Fibroblast of skin of abdomen (primary cell): ENCODE measurements at regions not wholly inside any gene's neighbourhood (a gene's known extent, or its start where the extent isn't known, plus 50 kb on each side); places are given as distances from the start of the nearest gene placed in this dataset.

Experiments used
- DNase-seq: peaks from one replicate; pipeline ENCODE4 v3.0.0-alpha.2; 2013

DNA sequence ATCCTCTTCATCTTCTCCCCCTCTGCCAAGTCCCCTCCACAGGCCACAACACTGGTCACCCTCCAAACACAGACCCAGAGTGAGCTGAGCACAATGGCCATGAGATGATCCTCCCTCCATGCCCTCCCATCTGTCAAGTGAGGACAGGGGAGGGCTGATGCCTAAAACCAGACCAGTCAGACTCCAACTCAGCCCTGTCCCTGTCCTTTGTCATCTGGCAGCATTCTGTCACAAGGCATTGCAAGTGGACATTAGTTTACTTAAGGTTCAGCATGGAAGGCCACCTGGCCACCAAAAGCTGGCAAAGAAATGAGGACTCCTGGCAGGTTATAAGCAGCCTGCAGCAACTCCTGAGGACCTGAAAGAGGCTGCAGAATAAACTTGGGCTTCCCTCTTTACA, 136.2 kb upstream of the SLC30A5 start:
- no peak for DNase-seq

DNA sequence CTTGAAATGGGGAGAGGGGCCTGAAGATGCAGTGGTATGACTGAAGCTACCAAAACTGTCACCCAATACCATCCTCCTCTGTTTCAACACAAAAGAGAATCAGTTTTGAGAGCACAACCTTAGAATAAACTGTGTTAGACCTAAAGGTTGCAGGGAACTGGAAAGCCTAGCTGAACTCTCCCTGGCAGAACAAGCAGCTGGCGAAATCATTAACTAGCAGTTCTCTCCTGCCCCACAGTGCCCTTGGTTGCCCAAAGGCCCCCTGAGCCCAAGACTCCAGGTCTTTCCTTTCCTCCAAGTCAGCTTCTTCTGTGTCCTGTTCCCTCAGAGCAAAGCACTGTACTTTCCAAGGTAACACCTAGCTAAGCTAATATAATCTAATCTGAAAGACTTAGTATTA, 135.4 kb upstream of the SLC30A5 start:
- no peak for DNase-seq

DNA sequence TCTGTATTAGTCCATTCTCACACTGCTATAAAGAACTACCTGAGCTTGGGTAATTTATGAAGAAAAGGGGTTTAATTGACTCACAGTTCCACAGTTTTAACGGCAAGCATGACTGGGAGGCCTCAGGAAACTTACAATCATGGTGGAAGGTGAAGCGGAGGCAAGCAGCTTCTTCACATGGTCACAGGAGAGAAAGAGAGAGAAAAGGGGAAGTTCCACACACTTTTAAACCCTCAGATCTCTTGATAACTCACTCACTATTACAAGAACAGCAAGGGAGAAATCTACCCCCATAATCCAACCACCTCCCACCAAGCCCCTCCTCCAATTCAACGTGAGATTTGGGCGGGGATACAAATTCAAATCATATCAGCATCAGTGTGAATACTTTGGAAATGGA, 133.4 kb upstream of the SLC30A5 start:
- no peak for DNase-seq

DNA sequence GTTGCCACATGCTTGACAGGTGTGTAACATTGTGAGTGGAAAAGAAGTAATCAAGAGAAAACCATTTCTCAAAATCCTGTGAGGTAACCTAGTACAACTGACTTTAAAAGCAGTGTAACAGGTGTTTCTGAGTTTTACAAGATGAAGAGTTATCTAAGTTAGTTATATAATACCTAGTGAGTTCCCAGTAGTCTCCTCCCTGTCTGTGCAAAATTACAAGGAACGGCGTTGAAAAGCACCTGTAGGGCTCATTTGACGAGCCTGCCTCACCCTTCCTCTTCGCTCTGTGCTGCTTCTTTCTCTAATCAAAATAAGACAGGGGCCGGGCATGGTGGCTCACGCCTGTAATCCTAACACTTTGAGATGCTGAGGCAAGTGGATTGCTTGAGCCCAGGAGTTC, 132.9 kb upstream of the SLC30A5 start:
- DNase-seq, result no peak

DNA sequence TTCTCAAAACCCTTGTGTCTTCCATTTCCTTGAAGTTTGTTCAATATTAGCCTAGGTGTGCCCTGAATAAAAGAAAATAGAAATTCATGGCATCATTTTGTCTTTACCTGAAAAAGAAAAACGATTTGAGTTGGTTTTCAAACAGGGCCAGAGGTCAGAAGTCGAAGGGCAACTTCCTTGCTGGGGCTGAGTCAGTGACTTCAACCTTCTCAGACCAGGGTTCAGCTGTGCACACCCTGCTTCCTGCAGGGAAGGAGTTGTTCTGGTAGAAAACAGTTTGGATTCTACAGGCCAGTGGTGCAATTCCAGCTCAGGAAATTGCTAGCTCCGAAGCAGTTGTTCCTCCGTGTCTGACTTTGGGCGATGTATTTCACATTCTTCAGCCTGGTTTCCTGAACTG, 132.1 kb upstream of the SLC30A5 start:
- DNase-seq, result no peak

DNA sequence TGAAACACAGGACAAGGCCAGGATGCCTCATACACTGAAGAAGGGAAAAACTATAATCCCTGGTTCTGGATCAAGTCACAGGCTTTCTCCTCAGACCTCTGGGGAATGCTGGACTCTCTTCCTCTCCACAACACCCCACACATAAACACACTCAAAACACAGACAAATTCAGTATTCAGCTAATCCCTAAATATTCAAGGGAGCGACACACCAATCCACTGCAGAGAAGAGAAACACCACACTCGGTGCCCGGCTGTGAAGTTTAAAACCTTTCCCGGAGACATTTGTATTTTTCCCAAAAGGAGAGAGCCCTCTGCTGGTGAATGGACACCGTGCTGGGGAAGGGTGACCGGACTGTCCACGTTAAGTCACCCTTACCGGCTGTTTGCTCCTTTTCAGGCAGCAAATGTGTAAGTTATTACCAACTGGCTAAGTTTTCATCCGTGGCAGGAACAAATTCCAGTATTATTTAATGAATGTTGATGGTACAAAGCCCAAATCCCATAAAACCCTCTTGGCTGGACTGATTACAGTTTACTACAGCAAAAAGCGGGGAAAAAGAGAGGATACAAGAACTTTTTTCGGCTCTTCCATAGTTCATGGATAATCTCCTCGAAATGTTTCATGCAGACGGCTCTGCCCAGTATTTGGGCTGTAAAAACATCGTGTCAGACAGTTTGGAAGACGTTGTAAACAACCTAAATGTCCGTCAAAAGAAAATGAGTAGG, 130.9 kb upstream of the SLC30A5 start:
- DNase-seq, result peak; percentile 57

DNA sequence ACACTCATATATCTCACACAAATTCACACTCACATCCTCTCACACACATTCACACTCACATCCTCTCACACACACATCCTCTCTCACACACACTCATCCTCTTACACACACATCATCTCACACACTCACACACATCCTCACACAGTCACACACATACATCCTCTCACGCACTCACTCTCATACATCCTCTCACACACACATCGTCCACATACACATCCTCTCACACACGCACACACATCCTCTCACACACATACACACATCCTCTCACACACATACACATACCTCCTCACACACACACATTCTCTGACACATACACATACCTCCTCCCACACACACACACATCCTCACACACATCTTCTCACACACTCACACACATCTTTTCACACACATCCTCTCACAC, 129.1 kb upstream of the SLC30A5 start:
- no peak for DNase-seq

DNA sequence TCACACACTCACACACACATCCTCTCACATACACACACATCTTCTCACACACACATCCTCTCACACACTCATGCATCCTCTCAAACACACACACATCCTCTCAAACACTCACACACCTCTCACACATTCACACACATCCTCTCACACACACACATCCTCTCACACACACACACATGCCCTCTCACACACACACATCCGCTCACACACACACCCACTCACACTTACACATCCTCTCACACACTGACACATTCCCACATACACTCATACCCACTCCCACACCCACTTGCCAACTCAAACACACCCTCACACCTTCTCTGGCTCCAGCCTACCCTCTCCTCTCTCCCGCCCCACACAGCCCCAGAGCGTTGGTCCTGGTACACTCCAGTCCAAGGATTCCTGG, 127.9 kb upstream of the SLC30A5 start:
- no peak for DNase-seq

DNA sequence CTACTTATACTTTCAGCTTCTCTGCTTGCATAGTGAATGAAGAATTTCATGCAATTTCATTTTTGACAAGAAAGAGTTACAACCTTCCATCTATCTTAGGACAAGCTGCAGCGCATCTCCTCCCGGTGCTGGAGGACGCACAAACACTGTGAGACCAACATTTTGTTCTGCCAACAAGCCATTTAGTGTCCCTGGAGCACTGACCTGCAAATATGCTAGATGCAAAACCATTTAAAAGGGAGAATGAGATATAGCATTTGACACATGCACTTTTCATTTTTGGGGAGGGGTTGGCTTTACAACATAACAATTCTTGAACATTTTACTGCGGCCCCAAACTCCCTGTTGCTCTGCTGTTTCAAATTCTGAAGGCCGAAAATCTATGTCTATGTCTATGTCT, 127.2 kb upstream of the SLC30A5 start:
- DNase-seq, result no peak

DNA sequence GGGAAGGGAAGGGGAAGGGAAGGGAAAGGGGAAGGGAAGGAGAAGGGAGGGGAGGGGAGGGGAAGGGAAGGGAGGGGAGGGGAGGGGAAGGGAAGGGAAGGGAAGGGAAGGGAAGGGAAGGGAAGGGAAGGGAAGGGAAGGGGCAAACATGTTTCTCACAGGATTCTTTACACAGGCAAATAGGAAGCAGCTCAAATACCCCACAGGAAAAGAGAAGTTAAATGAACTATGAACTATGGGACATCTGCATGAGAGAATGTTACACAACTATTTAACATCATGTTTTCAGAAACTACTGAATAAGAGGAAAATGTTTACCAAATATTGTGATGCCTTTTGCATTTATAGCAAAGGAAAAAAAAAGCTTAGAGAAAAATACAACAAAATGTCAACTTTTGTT, 125.4 kb upstream of the SLC30A5 start:
- DNase-seq, result no peak

DNA sequence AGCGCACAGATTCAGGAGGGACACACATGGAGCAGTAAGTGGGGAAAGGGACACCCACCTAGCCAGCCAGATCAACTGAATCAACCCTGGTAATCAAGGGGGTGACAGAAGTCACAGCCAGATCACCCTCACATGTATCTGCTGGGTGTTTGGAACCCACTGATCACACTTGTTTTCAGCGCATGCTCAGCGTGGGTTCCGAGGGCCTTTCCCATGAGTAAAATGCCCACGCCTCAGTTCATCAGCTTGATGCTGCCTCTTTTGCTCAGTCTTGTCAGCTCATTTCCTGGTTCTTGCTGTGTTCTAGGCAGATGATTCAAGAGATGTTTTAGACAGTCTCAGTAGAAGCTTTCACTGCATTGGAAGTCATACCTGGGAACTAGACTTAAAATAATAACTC, 123.2 kb upstream of the SLC30A5 start:
- DNase-seq, result no peak

DNA sequence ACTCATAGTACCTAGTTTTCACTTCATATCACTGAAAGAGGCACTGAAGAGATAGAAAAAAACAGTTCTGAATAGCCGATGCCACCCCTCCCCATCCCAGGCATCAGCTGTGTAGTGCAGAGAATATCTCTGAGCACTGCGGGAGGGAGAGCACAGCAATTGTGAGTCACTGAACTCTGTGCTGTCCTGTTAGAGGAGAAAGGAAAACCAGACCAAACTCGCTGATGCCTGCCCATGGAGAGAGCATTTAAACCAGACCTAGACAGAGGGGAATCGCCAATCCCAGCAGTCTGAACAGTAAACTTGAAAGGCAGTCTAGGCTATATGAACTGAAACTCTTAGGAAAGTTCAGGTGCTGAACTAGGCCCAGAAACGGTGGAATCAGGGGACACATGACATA, 120.1 kb upstream of the SLC30A5 start:
- DNase-seq, result no peak

DNA sequence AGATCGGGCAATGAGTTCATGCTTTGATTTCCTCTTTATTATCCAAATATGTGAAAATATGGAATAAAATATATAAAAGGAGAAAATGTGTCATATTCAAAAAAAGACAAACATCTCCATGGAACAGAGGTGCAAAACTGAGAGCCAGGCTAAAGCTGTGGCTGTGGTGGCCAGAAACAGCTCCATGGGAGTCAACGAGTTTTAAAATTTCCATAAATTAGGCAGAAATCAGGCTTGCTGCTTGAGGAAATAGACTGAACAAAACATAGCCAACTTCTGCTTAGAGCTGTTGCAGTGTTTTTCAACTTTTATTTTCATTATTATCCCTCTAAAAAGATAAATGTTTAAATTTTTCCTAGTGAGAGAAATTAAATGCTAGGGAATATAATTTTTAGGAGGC, 110.8 kb upstream of the SLC30A5 start:
- DNase-seq, result no peak

DNA sequence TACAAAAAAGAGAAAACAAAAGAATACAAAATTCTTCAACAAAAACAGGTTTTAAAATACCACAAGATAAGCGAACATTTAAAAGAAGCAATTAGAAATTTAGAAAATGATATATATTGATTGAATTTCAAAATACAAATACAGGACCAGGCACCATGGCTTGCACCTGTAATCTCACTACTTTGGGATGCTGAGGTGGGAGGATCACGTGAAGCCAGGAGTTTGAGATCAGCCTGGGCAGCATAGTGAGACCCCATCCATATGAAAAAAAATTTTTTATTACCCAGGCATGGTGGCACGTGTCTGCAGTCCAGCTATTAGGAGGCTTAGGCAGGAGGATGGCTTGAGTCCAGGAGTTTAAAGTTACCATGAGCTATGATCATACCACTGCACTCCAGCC, 109.9 kb upstream of the SLC30A5 start:
- DNase-seq, result no peak

DNA sequence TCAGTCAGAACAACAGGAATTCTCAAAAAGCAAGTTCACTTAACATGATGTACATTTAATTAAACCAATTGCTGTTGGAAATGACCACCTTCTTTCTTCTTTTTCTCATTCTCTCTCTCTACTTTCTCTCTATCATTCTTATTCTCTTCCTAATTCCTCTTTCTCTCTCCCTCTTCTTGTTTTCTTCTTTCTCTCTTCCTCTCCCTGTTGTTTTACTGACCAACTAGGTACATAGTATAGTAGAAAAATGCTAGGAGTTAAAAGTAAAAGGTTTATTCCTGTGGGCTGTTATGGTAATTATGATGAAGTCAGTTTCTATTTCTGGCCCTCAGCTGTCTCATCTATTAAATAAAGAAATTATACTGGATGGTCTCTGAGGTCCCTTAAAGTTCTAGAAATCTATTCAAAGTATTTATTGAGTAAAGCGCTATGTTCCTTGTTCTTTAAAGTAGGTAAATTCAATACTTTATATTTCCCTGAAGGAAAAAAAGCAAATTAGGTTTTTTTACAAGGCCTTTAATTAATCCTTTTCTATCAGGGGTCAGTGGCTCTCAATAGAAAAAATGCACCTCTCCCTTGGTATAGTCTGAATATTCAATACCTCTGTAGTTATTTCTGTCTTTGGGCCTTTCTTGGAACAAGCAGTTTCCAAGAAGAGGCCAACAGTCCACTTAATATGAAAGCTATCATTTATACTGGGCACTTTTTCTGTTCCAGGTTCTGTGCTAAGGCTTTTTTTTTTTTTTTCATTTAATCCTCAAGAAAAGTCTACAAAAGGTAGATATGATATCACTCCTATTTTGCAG, 102.3 kb upstream of the SLC30A5 start:
- no peak for DNase-seq

DNA sequence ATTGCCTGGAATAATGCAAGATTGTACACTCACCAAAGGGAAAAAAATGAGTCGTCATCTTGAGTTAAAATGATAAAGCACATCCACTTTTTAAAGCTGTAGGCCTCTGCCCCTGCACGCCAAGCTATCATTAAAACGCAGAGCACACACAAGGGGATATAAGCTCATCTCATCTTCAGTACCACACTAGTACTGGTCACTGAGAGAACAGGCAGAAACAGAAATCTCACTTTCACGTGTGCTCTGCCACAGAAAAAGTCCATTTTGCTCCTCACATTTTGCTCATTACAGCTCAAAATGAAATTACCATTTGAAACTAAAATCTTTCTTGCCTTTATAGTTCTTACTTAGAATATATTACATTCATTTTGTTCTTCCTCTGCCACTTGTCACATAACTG, 99.2 kb upstream of the SLC30A5 start:
- DNase-seq, result no peak

DNA sequence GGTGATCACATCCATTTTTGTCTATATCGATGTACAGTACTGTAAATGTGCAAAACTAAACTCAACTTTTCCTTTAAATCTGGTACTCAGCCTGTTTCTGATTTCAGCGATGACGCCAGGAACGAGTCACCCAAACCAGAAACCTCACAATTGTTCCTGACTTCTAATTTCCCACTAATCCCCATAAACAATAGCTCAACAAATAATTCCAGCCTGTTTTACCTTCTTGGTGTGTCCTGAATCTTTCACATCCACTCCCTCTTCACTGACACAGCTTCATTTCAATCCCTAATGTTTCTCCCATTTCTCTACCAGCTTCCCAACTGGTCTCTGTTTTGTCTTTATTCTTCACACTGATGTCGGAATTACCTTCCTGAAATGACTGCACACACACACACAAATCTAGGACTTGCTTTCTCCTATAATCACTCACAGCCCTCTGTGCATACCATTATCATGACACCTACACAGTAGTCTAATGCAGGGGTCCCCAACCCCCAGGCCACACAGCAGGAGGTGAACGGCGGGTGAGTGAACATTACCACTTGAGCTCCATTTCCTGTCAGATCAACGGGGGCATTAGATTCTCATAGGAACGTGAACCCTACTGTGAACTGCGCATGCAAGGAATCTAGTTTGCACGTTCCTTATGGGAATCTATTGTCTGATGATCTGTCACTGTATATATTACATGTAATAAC, 97.8 kb upstream of the SLC30A5 start:
- peak; percentile 36 for DNase-seq

DNA sequence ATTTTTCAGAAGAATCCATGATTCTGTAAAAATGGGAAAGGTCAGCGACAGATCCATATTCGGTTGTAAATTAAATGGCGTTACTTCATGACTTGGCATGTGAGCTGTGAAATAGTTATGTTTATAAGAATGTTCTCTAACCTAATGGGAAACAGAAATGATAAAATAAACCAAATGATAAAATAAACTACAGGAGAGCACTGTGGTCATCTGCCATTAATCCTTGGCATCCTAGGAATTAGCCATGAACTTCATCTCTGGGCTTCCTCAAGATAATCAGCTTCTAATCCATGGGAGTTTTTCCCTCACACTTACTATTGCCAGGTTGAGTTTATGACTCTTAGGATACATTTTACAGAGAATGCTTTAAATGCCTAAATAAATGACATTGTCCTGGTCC, 94.6 kb upstream of the SLC30A5 start:
- no peak for DNase-seq

DNA sequence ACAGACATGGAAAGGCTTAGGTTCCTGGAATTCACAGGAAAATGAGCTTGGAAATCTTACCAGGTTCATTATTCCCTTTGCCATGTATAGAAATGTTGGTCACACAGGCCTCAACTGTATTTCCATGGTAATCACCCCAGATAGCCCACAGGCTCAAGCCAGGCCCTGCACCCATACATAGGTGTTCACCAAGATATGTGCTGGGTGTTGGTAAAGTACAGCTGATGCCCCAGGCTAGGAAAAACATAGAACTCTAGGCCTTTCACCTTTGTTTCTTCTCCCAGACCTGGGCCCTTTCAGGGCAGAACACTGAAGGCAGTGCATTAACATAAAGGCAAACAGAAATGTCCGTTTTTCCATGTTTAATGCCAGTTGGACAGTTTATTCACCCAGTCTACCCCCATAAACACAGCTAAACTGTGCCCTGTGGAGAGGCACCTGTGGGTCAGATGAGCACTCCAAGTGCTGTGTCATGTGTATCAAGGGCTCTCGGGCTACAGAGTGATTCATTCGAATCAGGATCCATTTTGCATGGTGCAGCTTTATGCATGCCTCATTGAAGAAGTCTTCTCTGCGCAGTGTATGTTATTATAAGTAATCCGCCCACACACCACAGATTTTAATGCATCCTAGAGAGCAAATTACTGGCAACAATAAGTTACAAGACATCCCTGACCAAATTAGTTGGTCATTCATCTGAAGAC, 93.4 kb upstream of the SLC30A5 start:
- DNase-seq, result no peak

DNA sequence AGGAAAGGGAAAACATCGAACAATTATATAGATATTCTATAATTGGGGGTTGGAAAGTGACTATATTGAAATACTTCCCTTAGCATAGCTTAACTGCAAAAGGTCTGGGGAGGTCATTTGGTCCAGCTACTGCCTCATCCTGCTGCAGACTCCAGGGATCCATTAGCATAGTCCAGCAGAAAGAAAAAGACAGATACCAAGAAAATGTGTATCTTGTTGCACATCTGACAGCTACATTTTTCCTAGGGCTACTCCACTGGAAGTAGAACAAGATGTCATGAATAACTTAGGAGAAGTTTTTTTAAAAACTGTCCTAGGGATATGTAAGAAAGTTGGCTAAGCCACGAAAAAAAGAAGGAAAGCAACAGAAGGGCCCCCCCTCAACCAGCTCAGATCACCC, 92.9 kb upstream of the SLC30A5 start:
- DNase-seq, result no peak

DNA sequence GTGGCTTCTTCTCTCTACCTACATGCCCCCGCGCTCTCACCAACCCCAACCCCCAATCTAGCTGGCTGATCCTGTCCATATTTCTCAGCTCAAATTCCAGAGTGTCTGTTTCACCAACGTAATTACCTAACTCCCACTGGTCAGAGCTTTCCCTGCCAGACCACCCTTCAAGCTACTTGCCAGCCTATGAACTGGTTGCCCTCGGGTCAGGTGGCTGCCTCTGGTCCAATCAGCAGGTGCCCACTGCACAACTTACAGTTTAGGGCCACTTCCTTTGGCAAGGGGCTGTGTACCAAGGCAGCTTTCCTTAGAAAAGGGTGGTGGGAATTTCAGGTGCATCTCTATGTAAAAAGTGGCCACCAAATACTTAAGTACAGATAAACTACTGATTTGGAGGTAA, 92.2 kb upstream of the SLC30A5 start:
- no peak for DNase-seq

DNA sequence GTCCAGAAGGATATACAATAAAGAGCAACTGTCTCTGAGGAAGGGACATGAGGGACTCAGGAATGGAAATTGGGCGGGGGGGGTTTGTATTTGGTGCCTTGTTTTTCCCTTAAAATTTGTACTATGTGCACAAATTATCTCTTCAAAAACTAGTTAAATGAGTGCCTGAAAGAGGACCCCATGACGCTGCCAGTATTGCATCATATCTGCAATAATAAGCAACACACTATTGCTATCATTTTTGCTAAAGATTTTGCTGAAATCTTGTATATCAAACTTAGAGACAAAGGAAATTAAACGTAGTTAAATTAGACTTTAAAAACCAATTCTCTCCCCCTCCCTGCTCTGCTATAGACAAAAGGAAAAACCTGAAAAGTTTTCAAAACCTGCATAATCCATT, 89.7 kb upstream of the SLC30A5 start:
- DNase-seq, result no peak

DNA sequence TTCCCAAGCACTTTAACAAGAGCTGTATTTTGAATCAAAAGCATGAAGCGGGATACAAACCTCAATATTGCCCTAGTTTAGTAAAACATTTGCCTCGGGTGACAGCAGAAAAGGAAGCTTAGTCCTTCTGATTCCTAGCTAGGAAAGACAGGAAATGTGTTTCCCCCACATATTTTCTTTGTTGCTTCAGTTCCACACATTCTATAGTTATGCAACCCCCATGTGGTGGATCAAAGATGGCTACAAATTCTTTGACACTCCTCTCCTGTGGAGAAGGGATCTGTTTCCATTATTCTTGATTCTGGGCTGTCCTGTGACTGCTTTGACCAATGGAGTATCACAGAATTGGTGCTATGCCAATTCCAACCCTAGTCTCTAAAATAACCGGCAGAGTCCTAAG, 89.1 kb upstream of the SLC30A5 start:
- DNase-seq, result peak; percentile 43
